HepG2 (cell line): ENCODE measurements at regions not wholly inside any gene's neighbourhood (a gene's known extent, or its start where the extent isn't known, plus 50 kb on each side); places are given as distances from the start of the nearest gene placed in this dataset.

Experiments used
- ATAC-seq: fragments of 200-7000 bp; cut with Tn5 transposase; 3 replicates; pipeline ENCODE4 v1.9.1; 2020; ENCODE audit warnings: mild to moderate bottlenecking, moderate library complexity
- BruUV-seq: library from RNA; stranded (reverse); fragments of 400-500 nt; replicated peaks from 2 replicates; lab custom pipeline; 2021; lab: Mats Ljungman, UMichigan
- CTCF ChIA-PET: fragments of 300-600 bp; formaldehyde crosslinking; extraction: SDS; loops from one replicate; lab custom pipeline; 2021; ENCODE audit warnings: low total read pairs, inconsistent platforms, low intra/inter-chr PET ratio; lab: Yijun Ruan, JAX
- POLR2A ChIA-PET: fragments of 350-600 bp; sonication (Branson Sonifier 250); formaldehyde crosslinking; loops from one replicate; lab custom pipeline; 2020; ENCODE audit warnings: antibody characterized with exemption, inconsistent platforms; lab: Yijun Ruan, JAX
- DNase-seq: peaks from one replicate; pipeline ENCODE4 v3.0.0-alpha.2; 2015; ENCODE audit warnings: low spot score
- FAIRE-seq: peaks from 3 replicates; lab custom pipeline; 2011; peaks lifted over from hg19 to GRCh38; lab: Jason Lieb, UNC
- H2AFZ ChIP-seq: one replicate; pipeline ENCODE4 v1.6.1; 2011; ENCODE audit warnings: low read length, inconsistent platforms
- H3K27ac ChIP-seq: fragments of 300-600 bp; 3 replicates; pipeline ENCODE4 v1.8.0; 2011; ENCODE audit warnings: mixed run types, mild to moderate bottlenecking, mixed read lengths, low read length, inconsistent platforms; ENCODE audit not compliant: insufficient read depth; ENCODE audit errors: extremely low read length
- H3K27me3 ChIP-seq, 2 experiments: fragments of 200-600 bp in 1 of 2; 2 replicates in 1 of 2; 3 replicates in 1 of 2; pipeline versions ENCODE4 v1.6.0 to v1.8.0; 2011; ENCODE audit warnings: low read length in 2 of 2, mild to moderate bottlenecking in 2 of 2, moderate library complexity in 2 of 2, inconsistent platforms in 1 of 2; ENCODE audit not compliant: insufficient read depth in 2 of 2, control insufficient read depth in 1 of 2
- H3K36me3 ChIP-seq, 2 experiments: fragments of 200-600 bp in 1 of 2; replicated peaks in 1 of 2; 2 replicates in 1 of 2; 3 replicates in 1 of 2; pipeline versions ENCODE4 v1.5.1 to v1.8.0; 2011; ENCODE audit warnings: low read length in 2 of 2, inconsistent platforms in 1 of 2; ENCODE audit not compliant: insufficient read depth in 2 of 2, control insufficient read depth in 1 of 2
- H3K4me1 ChIP-seq: 2 replicates; pipeline ENCODE4 v1.5.1; 2012; ENCODE audit warnings: low read length, inconsistent platforms; ENCODE audit not compliant: insufficient read depth
- H3K4me2 ChIP-seq: 2 replicates; pipeline ENCODE4 v1.6.0; 2011; ENCODE audit warnings: low read depth, low read length, inconsistent platforms
- H3K4me3 ChIP-seq, 3 experiments: fragments of 200-600 bp in 1 of 3; sonication (generic), shearing (Covaris generic) in 1 of 3; replicated peaks in 1 of 3; 2 replicates each; pipeline ENCODE4 v1.5.1; 2011 to 2016; ENCODE audit warnings: low read length in 3 of 3, inconsistent platforms in 2 of 3, low read depth in 2 of 3, mild to moderate bottlenecking in 2 of 3, control low read depth in 1 of 3, mixed read lengths in 1 of 3; ENCODE audit not compliant: insufficient read depth in 1 of 3
- H3K79me2 ChIP-seq: one replicate; pipeline ENCODE4 v1.6.1; 2011; ENCODE audit warnings: low read length, inconsistent platforms; ENCODE audit not compliant: insufficient read depth
- H3K9ac ChIP-seq: 2 replicates; pipeline ENCODE4 v1.6.0; 2011; ENCODE audit warnings: mild to moderate bottlenecking, low read depth, low read length, inconsistent platforms; ENCODE audit not compliant: insufficient read depth
- H3K9me3 ChIP-seq: 2 replicates; pipeline ENCODE4 v1.5.1; 2012; ENCODE audit warnings: mild to moderate bottlenecking, low read length
- H4K20me1 ChIP-seq: 2 replicates; pipeline ENCODE4 v1.6.0; 2011; ENCODE audit warnings: inconsistent platforms, mild to moderate bottlenecking, low read length, moderate library complexity; ENCODE audit not compliant: insufficient read depth
- HMGXB4 ChIP-seq, 2 experiments: sonication (generic) in 1 of 2; formaldehyde crosslinking in 1 of 2; IDR thresholded peaks; 2 replicates each; pipeline versions ENCODE4 v1.4.0 to v1.6.1; 2018 to 2020; ENCODE audit warnings: missing genetic modification reagents in 2 of 2, borderline replicate concordance in 1 of 2, low read depth in 1 of 2, mild to moderate bottlenecking in 1 of 2, missing biosample characterization in 1 of 2
- LCORL ChIP-seq, 2 experiments: fragments of 450-650 bp in 1 of 2; sonication (generic) in 1 of 2; formaldehyde crosslinking in 1 of 2; IDR thresholded peaks; 2 replicates each; pipeline versions ENCODE4 v1.5.0 to v1.6.1; 2017 to 2020; ENCODE audit warnings: antibody characterized with exemption in 1 of 2, missing genetic modification reagents in 1 of 2
- MTF1 ChIP-seq: sonication (generic); formaldehyde crosslinking; IDR thresholded peaks from 2 replicates; pipeline ENCODE4 v1.5.0; 2020; ENCODE audit warnings: missing genetic modification reagents
- ZNF160 ChIP-seq: sonication (generic); formaldehyde crosslinking; IDR thresholded peaks from 2 replicates; pipeline ENCODE4 v1.8.0; 2022; ENCODE audit warnings: mild to moderate bottlenecking, inconsistent platforms, missing genetic modification reagents
- ZNF556 ChIP-seq: sonication (generic); formaldehyde crosslinking; IDR thresholded peaks from 2 replicates; pipeline ENCODE4 v1.4.0; 2020; ENCODE audit warnings: mild to moderate bottlenecking, missing genetic modification reagents, borderline replicate concordance
- ZNF878 ChIP-seq: sonication (generic); formaldehyde crosslinking; IDR thresholded peaks from 2 replicates; pipeline ENCODE4 v1.8.1; 2023; ENCODE audit warnings: mild to moderate bottlenecking, missing genetic modification reagents, moderate library complexity
- WGBS: methylation state at CpG from one replicate; pipeline ENCODE4 v1.1.6; 2017; ENCODE audit warnings: low lambda C conversion rate; 5-methylcytosine and 5-hydroxymethylcytosine counted together
- in situ Hi-C: cut with HindIII; loops from 2 replicates; pipeline ENCODE4 v1.10.0; 2017; ENCODE audit warnings: low pct_unique_long_range_greater_than_20kb; ENCODE audit not compliant: extremely low pct_ligation_motif_present
- intact Hi-C: fragments of 100-400 bp; cut with micrococcal nuclease; formaldehyde crosslinking; loops from one replicate; pipeline ENCODE4 v1.10.0; 2022; ENCODE audit not compliant: unreplicated experiment
- TF ChIP-seq, protein P1 (sequence below), 2 experiments: sonication (generic) in 1 of 2; formaldehyde crosslinking in 1 of 2; IDR thresholded peaks; 2 replicates each; pipeline versions ENCODE4 v1.6.1 to v1.9.0; 2014 to 2022; ENCODE audit warnings: antibody characterized with exemption in 1 of 2, borderline replicate concordance in 1 of 2, inconsistent platforms in 1 of 2, low read depth in 1 of 2, missing genetic modification reagents in 1 of 2
- TF ChIP-seq, protein P2 (sequence below): sonication (generic); formaldehyde crosslinking; IDR thresholded peaks from 2 replicates; pipeline ENCODE4 v1.9.0; 2021; ENCODE audit warnings: missing genetic modification reagents, borderline replicate concordance
- TF ChIP-seq, protein P3 (sequence below): sonication (generic); formaldehyde crosslinking; IDR thresholded peaks from 2 replicates; pipeline ENCODE4 v1.5.0; 2020; ENCODE audit warnings: mild to moderate bottlenecking, missing genetic modification reagents, moderate library complexity

DNA sequence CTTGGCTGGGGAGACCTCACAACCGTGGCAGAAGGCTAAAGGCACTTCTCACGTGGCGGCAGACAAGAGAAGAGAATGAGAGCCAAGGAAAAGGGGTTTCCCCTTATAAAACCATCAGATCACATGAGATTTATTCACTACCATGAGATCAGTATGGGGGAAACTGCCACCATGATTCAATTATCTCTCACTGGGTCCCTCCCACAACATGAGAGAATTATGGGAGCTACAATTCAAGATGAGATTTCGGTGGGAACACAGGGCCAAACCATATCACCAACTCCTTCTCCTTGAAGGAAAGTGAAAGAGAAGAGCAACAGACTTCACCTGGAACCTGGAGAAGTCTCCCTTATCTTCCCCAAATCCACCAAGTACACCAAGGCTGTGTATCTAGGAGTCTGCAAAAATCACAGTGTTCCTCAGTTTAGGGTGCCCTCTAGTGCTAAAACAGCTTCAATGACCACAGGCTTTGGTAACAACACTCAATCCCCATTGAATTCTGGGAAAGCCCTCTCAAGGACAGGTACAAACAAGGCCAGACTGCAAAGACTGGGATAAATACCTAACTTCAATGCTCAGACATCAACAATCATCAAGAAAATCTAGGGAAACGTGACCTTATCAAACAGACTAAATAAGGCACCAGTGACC, 148.8 kb upstream of the SRD5A2 start:
- Histone ChIP-seq H3K27ac (no peak overlapping the region), H3K79me2 (no peaks in the 10 kb centered on the region), H2AFZ (peak overlapping the region; percentile 45), H3K4me1 (peaks cover 18% of the 10 kb centered on the region), H4K20me1 (no peaks in the 10 kb centered on the region), H3K4me2 (peak overlapping the region; percentile 21; the same call in 1 of the 2 replicates), H3K4me3 (no peak overlapping the region), H3K36me3 (no peaks in the 10 kb centered on the region), H3K9me3 (no peaks in the 10 kb centered on the region), H3K9ac (no peak overlapping the region), H3K27me3 (no peaks in the 10 kb centered on the region)
- ChIA-PET CTCF (interaction anchor here (1.3 kb wide), 1 partner anchor 35 kb away, joined by 8 read pairs; no protein-coding TSS in a partner anchor), POLR2A (no interaction called here)
- DNase-seq (peak; percentile 60), ATAC-seq (peak; percentile 93), FAIRE-seq (peak; percentile 66)
- in situ Hi-C loops = no loop called here
- BruUV-seq = no TSS peak
- intact Hi-C loops = no loop called here
- WGBS = 59% methylated on average over 5 of the region's 5 CpGs
- no peak for TF ChIP-seq MTF1 (CRISPR knock-in tag)
- 0 out of 4 replicates have a peak, but pooled peaks of 1 of the 2 experiments have one; percentile 46 for TF ChIP-seq HMGXB4 (CRISPR knock-in tag; IDR thresholded peaks at IDR 0.05; ENCODE audit: borderline replicate concordance in 1 of 2, low read depth in 1 of 2)
- TF ChIP-seq, protein P1, sequence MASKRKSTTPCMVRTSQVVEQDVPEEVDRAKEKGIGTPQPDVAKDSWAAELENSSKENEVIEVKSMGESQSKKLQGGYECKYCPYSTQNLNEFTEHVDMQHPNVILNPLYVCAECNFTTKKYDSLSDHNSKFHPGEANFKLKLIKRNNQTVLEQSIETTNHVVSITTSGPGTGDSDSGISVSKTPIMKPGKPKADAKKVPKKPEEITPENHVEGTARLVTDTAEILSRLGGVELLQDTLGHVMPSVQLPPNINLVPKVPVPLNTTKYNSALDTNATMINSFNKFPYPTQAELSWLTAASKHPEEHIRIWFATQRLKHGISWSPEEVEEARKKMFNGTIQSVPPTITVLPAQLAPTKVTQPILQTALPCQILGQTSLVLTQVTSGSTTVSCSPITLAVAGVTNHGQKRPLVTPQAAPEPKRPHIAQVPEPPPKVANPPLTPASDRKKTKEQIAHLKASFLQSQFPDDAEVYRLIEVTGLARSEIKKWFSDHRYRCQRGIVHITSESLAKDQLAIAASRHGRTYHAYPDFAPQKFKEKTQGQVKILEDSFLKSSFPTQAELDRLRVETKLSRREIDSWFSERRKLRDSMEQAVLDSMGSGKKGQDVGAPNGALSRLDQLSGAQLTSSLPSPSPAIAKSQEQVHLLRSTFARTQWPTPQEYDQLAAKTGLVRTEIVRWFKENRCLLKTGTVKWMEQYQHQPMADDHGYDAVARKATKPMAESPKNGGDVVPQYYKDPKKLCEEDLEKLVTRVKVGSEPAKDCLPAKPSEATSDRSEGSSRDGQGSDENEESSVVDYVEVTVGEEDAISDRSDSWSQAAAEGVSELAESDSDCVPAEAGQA (IDR thresholded peaks at IDR 0.05; ENCODE audit: low read depth) = no peak
- TF ChIP-seq, protein P1 (CRISPR knock-in tag; IDR thresholded peaks at IDR 0.05; ENCODE audit: borderline replicate concordance) = no peak
- TF ChIP-seq, protein P2, sequence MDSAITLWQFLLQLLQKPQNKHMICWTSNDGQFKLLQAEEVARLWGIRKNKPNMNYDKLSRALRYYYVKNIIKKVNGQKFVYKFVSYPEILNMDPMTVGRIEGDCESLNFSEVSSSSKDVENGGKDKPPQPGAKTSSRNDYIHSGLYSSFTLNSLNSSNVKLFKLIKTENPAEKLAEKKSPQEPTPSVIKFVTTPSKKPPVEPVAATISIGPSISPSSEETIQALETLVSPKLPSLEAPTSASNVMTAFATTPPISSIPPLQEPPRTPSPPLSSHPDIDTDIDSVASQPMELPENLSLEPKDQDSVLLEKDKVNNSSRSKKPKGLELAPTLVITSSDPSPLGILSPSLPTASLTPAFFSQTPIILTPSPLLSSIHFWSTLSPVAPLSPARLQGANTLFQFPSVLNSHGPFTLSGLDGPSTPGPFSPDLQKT (CRISPR knock-in tag) = no peak
- TF ChIP-seq LCORL (IDR thresholded peaks at IDR 0.05) = no peak
- peak; percentile 15; the same call in 1 of the 2 replicates for TF ChIP-seq LCORL (CRISPR knock-in tag; IDR thresholded peaks at IDR 0.05)
- TF ChIP-seq ZNF556 (CRISPR knock-in tag) = 0 out of 2 replicates have a peak, but pooled peaks have one; percentile 26
- no peak for TF ChIP-seq ZNF878 (CRISPR knock-in tag)
- TF ChIP-seq ZNF160 (CRISPR knock-in tag) = no peak
- TF ChIP-seq, protein P3, sequence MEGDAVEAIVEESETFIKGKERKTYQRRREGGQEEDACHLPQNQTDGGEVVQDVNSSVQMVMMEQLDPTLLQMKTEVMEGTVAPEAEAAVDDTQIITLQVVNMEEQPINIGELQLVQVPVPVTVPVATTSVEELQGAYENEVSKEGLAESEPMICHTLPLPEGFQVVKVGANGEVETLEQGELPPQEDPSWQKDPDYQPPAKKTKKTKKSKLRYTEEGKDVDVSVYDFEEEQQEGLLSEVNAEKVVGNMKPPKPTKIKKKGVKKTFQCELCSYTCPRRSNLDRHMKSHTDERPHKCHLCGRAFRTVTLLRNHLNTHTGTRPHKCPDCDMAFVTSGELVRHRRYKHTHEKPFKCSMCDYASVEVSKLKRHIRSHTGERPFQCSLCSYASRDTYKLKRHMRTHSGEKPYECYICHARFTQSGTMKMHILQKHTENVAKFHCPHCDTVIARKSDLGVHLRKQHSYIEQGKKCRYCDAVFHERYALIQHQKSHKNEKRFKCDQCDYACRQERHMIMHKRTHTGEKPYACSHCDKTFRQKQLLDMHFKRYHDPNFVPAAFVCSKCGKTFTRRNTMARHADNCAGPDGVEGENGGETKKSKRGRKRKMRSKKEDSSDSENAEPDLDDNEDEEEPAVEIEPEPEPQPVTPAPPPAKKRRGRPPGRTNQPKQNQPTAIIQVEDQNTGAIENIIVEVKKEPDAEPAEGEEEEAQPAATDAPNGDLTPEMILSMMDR (CRISPR knock-in tag) = peak; percentile 84
